GM23248 (cell line): ENCODE measurements at regions not wholly inside any gene's neighbourhood (a gene's known extent, or its start where the extent isn't known, plus 50 kb on each side); places are given as distances from the start of the nearest gene placed in this dataset.
"Not testable (repeated sequence)": the region's sequence is repeated elsewhere in the genome, so short reads cannot be mapped to it uniquely, and the experiment has no call there.

Experiments used
- DNase-seq: peaks from one replicate; pipeline ENCODE4 v3.0.0-alpha.2; 2015
- H2AFZ ChIP-seq: fragments of 200-600 bp; sonication (generic); 2 replicates; pipeline ENCODE4 v1.6.1; 2016; ENCODE audit warnings: antibody characterized with exemption
- H3F3A ChIP-seq: fragments of 200-600 bp; sonication (generic); 2 replicates; pipeline ENCODE4 v1.6.1; 2016; ENCODE audit warnings: mild to moderate bottlenecking, antibody characterized with exemption, mixed run types; ENCODE audit not compliant: insufficient read depth
- H3K27ac ChIP-seq: fragments of 200-600 bp; sonication (generic); 2 replicates; pipeline ENCODE4 v1.5.1; 2016; ENCODE audit warnings: mild to moderate bottlenecking
- H3K27me3 ChIP-seq: fragments of 200-600 bp; sonication (generic); replicated peaks from 2 replicates; pipeline ENCODE4 v1.6.1; 2016; ENCODE audit warnings: mild to moderate bottlenecking; ENCODE audit not compliant: insufficient read depth
- H3K36me3 ChIP-seq: fragments of 200-600 bp; sonication (generic); 2 replicates; pipeline ENCODE4 v1.6.1; 2016; ENCODE audit warnings: low read depth, mild to moderate bottlenecking
- H3K4me1 ChIP-seq: fragments of 200-600 bp; sonication (generic); 2 replicates; pipeline ENCODE4 v1.6.1; 2016; ENCODE audit warnings: mild to moderate bottlenecking; ENCODE audit not compliant: insufficient read depth
- H3K4me2 ChIP-seq: fragments of 200-600 bp; sonication (generic); one replicate; pipeline ENCODE4 v1.6.1; 2016; ENCODE audit warnings: mild to moderate bottlenecking; ENCODE audit not compliant: unreplicated experiment
- H3K4me3 ChIP-seq: fragments of 200-600 bp; sonication (generic); 2 replicates; pipeline ENCODE4 v1.5.1; 2016; ENCODE audit warnings: mild to moderate bottlenecking
- H3K79me2 ChIP-seq: fragments of 200-600 bp; sonication (generic); 2 replicates; pipeline ENCODE4 v1.6.1; 2016; ENCODE audit warnings: mild to moderate bottlenecking; ENCODE audit not compliant: insufficient read depth
- H3K9ac ChIP-seq: fragments of 200-600 bp; sonication (generic); 2 replicates; pipeline ENCODE4 v1.6.1; 2016; ENCODE audit warnings: mild to moderate bottlenecking
- H3K9me2 ChIP-seq: fragments of 200-600 bp; sonication (generic); 2 replicates; pipeline ENCODE4 v1.6.1; 2016; ENCODE audit warnings: mixed run types, mild to moderate bottlenecking, moderate library complexity; ENCODE audit not compliant: insufficient read depth
- H3K9me3 ChIP-seq: fragments of 200-600 bp; sonication (generic); one replicate; pipeline ENCODE4 v1.6.1; 2017; ENCODE audit warnings: low read depth
- H4K20me1 ChIP-seq: fragments of 200-600 bp; sonication (generic); 2 replicates; pipeline ENCODE4 v1.6.0; 2016; ENCODE audit not compliant: insufficient read depth
- EZH2 ChIP-seq: fragments of 200-600 bp; sonication (generic); IDR thresholded peaks from 2 replicates; pipeline ENCODE4 v1.6.1; 2018; ENCODE audit warnings: antibody characterized with exemption, mild to moderate bottlenecking; ENCODE audit not compliant: insufficient read depth, poor library complexity, severe bottlenecking
- EZH2phosphoT487 ChIP-seq: fragments of 200-600 bp; sonication (generic); IDR thresholded peaks from 2 replicates; pipeline ENCODE4 v1.6.1; 2018; ENCODE audit warnings: antibody characterized with exemption, moderate library complexity, mild to moderate bottlenecking, low read depth; ENCODE audit not compliant: insufficient read depth
- WGBS, 2 experiments: methylation state at CpG; one replicate each; pipeline ENCODE4 v1.1.6; 2015 to 2017; ENCODE audit warnings: low lambda C conversion rate in 2 of 2, low coverage in 1 of 2; ENCODE audit errors: missing lambda C conversion rate in 2 of 2; 5-methylcytosine and 5-hydroxymethylcytosine counted together
- in situ Hi-C: fragments of 300-500 bp; cut with MboI; formaldehyde crosslinking; loops from 2 replicates; pipeline ENCODE4 v1.15.0; 2020

GRCh38 chr17:27088767-27089078 is 205.2 kb upstream of the WSB1 start:
- Histone ChIP-seq H3K36me3 (no peaks in the 10 kb centered on the region), H2AFZ (no peak overlapping the region), H3K27ac (no peak overlapping the region), H3K79me2 (no peaks in the 10 kb centered on the region), H3K4me2 (no peak overlapping the region), H3F3A (no peaks in the 10 kb centered on the region), H4K20me1 (no peaks in the 10 kb centered on the region), H3K4me1 (no peaks in the 10 kb centered on the region), H3K4me3 (no peak overlapping the region), H3K9ac (no peak overlapping the region), H3K9me2 (no peaks in the 10 kb centered on the region), H3K27me3 (no peaks in the 10 kb centered on the region), H3K9me3 (no peaks in the 10 kb centered on the region)
- in situ Hi-C loops, result no loop called here
- WGBS, 2 experiments, result 24 to 52% methylated on average over 4 to 8 of the region's 8 CpGs
- DNase-seq, result no peak
- TF ChIP-seq EZH2phosphoT487, result no peak
- TF ChIP-seq EZH2, result no peak

- DNase-seq, H4K20me1 ChIP-seq, H3K27me3 ChIP-seq, H3K9me3 ChIP-seq, H3K9ac ChIP-seq, H3K4me2 ChIP-seq, H2AFZ ChIP-seq, H3K27ac ChIP-seq, H3K4me1 ChIP-seq, H3K36me3 ChIP-seq, H3K79me2 ChIP-seq, H3K4me3 ChIP-seq, H3K9me2 ChIP-seq, in situ Hi-C loops, H3F3A ChIP-seq: not testable (repeated sequence)
- WGBS, 2 experiments, result 41 to 49% methylated on average over 29 of the region's 29 CpGs
Measured at GRCh38 chr17:27089079-27089928, 204.6 kb upstream of the WSB1 start.

- Histone ChIP-seq H3K4me1 (no peaks in the 10 kb centered on the region), H2AFZ (no peak overlapping the region), H3K4me3 (no peak overlapping the region), H3F3A (no peaks in the 10 kb centered on the region), H3K9me2 (no peaks in the 10 kb centered on the region), H3K9ac (no peak overlapping the region), H3K27ac (no peak overlapping the region), H3K9me3 (no peaks in the 10 kb centered on the region), H4K20me1 (no peaks in the 10 kb centered on the region), H3K36me3 (no peaks in the 10 kb centered on the region), H3K79me2 (no peaks in the 10 kb centered on the region), H3K4me2 (no peak overlapping the region), H3K27me3 (no peaks in the 10 kb centered on the region)
- in situ Hi-C loops, result no loop called here
- WGBS, 2 experiments, result 32% methylated on average over 1 of the region's 1 CpG; no CpG with 5 or more reads in 1 of the 2 experiments
- TF ChIP-seq EZH2, result no peak
- TF ChIP-seq EZH2phosphoT487, result no peak
- no peak for DNase-seq
Measured at GRCh38 chr17:27089929-27090247, 204.0 kb upstream of the WSB1 start.

- DNase-seq, H3K36me3 ChIP-seq, H3K4me1 ChIP-seq, in situ Hi-C loops, H2AFZ ChIP-seq, H3K4me3 ChIP-seq, H3K27ac ChIP-seq, H3K4me2 ChIP-seq, H3K9me2 ChIP-seq, H3K79me2 ChIP-seq, H3K9me3 ChIP-seq, H3K9ac ChIP-seq, H4K20me1 ChIP-seq, H3K27me3 ChIP-seq, H3F3A ChIP-seq: not testable (repeated sequence)
- WGBS, 2 experiments, result 61 to 63% methylated on average over 9 to 10 of the region's 10 CpGs
Measured at GRCh38 chr17:27090450-27091042, 203.4 kb upstream of the WSB1 start.

GRCh38 chr17:27091043-27091497 is 202.8 kb upstream of the WSB1 start:
- H4K20me1 ChIP-seq, result no peaks in the 10 kb centered on the region
- no peak overlapping the region for H3K9ac ChIP-seq
- H3K4me2 ChIP-seq, result no peak overlapping the region
- no peaks in the 10 kb centered on the region for H3K27me3 ChIP-seq
- TF ChIP-seq EZH2 (no peak), EZH2phosphoT487 (no peak)
- no peaks in the 10 kb centered on the region for H3K79me2 ChIP-seq
- no peaks in the 10 kb centered on the region for H3F3A ChIP-seq
- in situ Hi-C loops, result no loop called here
- H3K36me3 ChIP-seq, result no peaks in the 10 kb centered on the region
- no peak overlapping the region for H3K4me3 ChIP-seq
- no peaks in the 10 kb centered on the region for H3K9me2 ChIP-seq
- no peak for DNase-seq
- no peak overlapping the region for H2AFZ ChIP-seq
- no peaks in the 10 kb centered on the region for H3K4me1 ChIP-seq
- H3K27ac ChIP-seq, result no peak overlapping the region
- 31 to 40% methylated on average over 11 of the region's 11 CpGs for WGBS, 2 experiments
- H3K9me3 ChIP-seq, result no peaks in the 10 kb centered on the region

GRCh38 chr17:27094179-27094578 is 199.7 kb upstream of the WSB1 start:
- H3K4me2 ChIP-seq, H3K9me3 ChIP-seq, in situ Hi-C loops, H2AFZ ChIP-seq, DNase-seq, H4K20me1 ChIP-seq, H3K36me3 ChIP-seq, H3K27me3 ChIP-seq, H3K9ac ChIP-seq, H3K4me3 ChIP-seq, H3K4me1 ChIP-seq, H3K9me2 ChIP-seq, H3K79me2 ChIP-seq, H3F3A ChIP-seq, H3K27ac ChIP-seq: not testable (repeated sequence)
- 31 to 59% methylated on average over 1 of the region's 1 CpG for WGBS, 2 experiments

GRCh38 chr17:27095821-27096220 is 198.1 kb upstream of the WSB1 start:
- H3K27ac ChIP-seq, H3K4me3 ChIP-seq, H3F3A ChIP-seq, H3K27me3 ChIP-seq, H3K79me2 ChIP-seq, H3K9me3 ChIP-seq, H3K9ac ChIP-seq, H3K9me2 ChIP-seq, H3K4me2 ChIP-seq, H3K4me1 ChIP-seq, DNase-seq, H4K20me1 ChIP-seq, H3K36me3 ChIP-seq, H2AFZ ChIP-seq, in situ Hi-C loops: not testable (repeated sequence)
- WGBS, 2 experiments, result 67 to 70% methylated on average over 4 of the region's 4 CpGs
